Left renal pelvis (tissue), 4 donors: ENCODE measurements at regions not wholly inside any gene's neighbourhood (a gene's known extent, or its start where the extent isn't known, plus 50 kb on each side); places are given as distances from the start of the nearest gene placed in this dataset.

Source experiments
- DNase-seq, 4 donors: peaks; one replicate each; pipeline ENCODE4 v3.0.0-alpha.2; 2013; ENCODE audit warnings: low read depth in 4 of 4, low spot score in 3 of 4

- no peak for DNase-seq
Observed at GRCh38 chr4:123562994-123563750, 166.6 kb downstream of the SPRY1 start.

- DNase-seq: no peak
Observed at GRCh38 chr4:123564758-123565346, 168.3 kb downstream of the SPRY1 start.

GRCh38 chr4:123568936-123569335 lies 172.3 kb downstream of the SPRY1 start:
- no peak for DNase-seq

- DNase-seq: no peak
Observed at GRCh38 chr4:123569541-123569940, 172.9 kb downstream of the SPRY1 start.

- no peak for DNase-seq
Observed at GRCh38 chr4:123573866-123574508, 177.4 kb downstream of the SPRY1 start.

GRCh38 chr4:123575291-123575690 lies 178.7 kb downstream of the SPRY1 start:
- no peak for DNase-seq

- DNase-seq: no peak
Observed at GRCh38 chr4:123577225-123577906, 180.8 kb downstream of the SPRY1 start.

- no peak for DNase-seq
Observed at GRCh38 chr4:123578276-123579029, 181.9 kb downstream of the SPRY1 start.

- no peak for DNase-seq
Observed at GRCh38 chr4:123579961-123580360, 183.4 kb downstream of the SPRY1 start.

GRCh38 chr4:123580981-123581664 lies 184.5 kb downstream of the SPRY1 start:
- DNase-seq: no peak

- no peak for DNase-seq
Observed at GRCh38 chr4:123581802-123582201, 185.2 kb downstream of the SPRY1 start.

GRCh38 chr4:123583043-123583442 lies 186.4 kb downstream of the SPRY1 start:
- no peak for DNase-seq

- DNase-seq: no peak
Observed at GRCh38 chr4:123585111-123585510, 188.5 kb downstream of the SPRY1 start.

- DNase-seq: peak in 1 of 4 donors; percentile 24
Observed at GRCh38 chr4:123587983-123588494, 191.4 kb downstream of the SPRY1 start.

- DNase-seq: no peak
Observed at GRCh38 chr4:123588631-123589241, 192.1 kb downstream of the SPRY1 start.

GRCh38 chr4:123589301-123589700 lies 192.7 kb downstream of the SPRY1 start:
- no peak for DNase-seq

GRCh38 chr4:123591875-123592274 lies 195.3 kb downstream of the SPRY1 start:
- DNase-seq: no peak

GRCh38 chr4:123593655-123594054 lies 197.1 kb downstream of the SPRY1 start:
- DNase-seq: no peak

- DNase-seq: no peak
Observed at GRCh38 chr4:123596805-123597204, 200.2 kb downstream of the SPRY1 start.
